ENCODE measurements at regions not wholly inside any gene's neighbourhood (a gene's known extent, or its start where the extent isn't known, plus 50 kb on each side); places are given as distances from the start of the nearest gene placed in this dataset.

DNA sequence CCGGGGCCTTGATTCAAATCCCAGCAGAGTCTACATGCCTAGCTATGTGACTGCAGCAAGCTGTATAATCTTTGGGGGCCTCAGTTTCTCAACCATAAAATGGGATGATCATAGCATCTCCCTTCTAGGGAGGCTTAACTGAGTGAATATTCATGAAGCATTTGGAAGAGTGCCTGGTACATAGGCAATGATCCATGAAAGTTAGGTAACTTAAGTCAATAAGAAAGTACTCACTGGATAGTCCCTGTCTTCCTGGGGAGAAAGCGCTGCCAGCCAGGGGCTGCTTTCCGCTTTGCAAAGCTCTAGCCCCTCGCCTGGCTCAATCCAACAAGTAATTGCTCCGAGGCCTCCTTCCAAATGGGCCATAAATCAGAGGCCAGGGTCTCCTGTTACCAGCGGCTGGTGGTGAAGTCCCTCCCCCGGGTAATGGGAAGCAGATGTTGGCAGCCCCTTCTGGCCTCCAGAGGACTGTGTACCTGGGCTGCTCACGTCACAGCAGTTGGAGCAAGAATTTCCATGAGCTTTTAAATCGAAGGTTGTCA lies 521.9 kb upstream of the PROK2 start (continued):
- no peak for TF ChIP-seq USF2 (IDR thresholded peaks at IDR 0.05; ENCODE audit: borderline replicate concordance, low read depth, low read length)
- TF ChIP-seq FOXJ3 (CRISPR knock-in tag; IDR thresholded peaks at IDR 0.05): peak; percentile 82
- no peak for TF ChIP-seq USF1 (IDR thresholded peaks at IDR 0.05; ENCODE audit: borderline replicate concordance, low read depth)
- TF ChIP-seq, protein P1, sequence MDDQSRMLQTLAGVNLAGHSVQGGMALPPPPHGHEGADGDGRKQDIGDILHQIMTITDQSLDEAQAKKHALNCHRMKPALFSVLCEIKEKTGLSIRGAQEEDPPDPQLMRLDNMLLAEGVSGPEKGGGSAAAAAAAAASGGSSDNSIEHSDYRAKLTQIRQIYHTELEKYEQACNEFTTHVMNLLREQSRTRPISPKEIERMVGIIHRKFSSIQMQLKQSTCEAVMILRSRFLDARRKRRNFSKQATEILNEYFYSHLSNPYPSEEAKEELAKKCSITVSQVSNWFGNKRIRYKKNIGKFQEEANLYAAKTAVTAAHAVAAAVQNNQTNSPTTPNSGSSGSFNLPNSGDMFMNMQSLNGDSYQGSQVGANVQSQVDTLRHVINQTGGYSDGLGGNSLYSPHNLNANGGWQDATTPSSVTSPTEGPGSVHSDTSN (IDR thresholded peaks at IDR 0.05): no peak
- peak; percentile 39 for TF ChIP-seq RAD21 (IDR thresholded peaks at IDR 0.05; ENCODE audit: low read length)
- no peak for TF ChIP-seq RXRA (IDR thresholded peaks at IDR 0.05; ENCODE audit: borderline replicate concordance, low read depth)

DNA sequence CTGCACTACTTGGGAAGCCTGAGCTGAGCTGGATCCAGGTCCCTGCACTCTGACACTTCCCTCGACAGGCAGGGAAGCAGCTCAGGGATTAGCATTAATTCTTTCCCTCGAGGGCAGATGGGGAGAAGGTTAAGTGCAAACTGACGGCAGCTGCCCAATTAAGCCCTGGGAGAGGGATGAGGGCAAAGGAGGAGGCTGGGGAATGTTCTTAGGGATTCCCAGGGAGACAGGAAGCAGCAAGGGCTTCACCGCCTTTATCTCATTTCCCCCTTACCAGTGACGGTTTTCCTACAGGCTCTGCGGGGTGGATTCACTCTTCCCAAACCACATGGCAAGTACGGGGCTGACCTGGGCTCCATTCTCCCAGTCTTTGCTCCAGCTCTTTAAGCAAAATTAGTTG lies 519.0 kb upstream of the PROK2 start:
- H3K27me3 ChIP-seq (ENCODE audit: insufficient read depth): no peaks in the 10 kb centered on the region; the same call in 1 of the 2 replicates
- H4K20me1 ChIP-seq (ENCODE audit: insufficient read depth): no peaks in the 10 kb centered on the region
- no peak overlapping the region for H3K4me3 ChIP-seq (ENCODE audit: low read depth in 2 of 2, low read length in 1 of 2)
- no peaks in the 10 kb centered on the region for H3K9me3 ChIP-seq
- H3K9me2 ChIP-seq: no peaks in the 10 kb centered on the region
- 42% methylated on average over 7 of the region's 7 CpGs for WGBS (ENCODE audit: low lambda C conversion rate)
- peak overlapping the region in 1 of 2 experiments; percentile 68; a peak in 2 of 4 replicates for H3K27ac ChIP-seq (ENCODE audit: low read depth in 2 of 2, low read length in 1 of 2)
- ChIA-PET CTCF (interaction anchor here (0.6 to 1.7 kb wide), 3 partner anchors 48 to 518 kb away, joined by 3 to 5 read pairs (median 4); no protein-coding TSS in a partner anchor), POLR2A (interaction anchor here (0.7 to 1.6 kb wide), 3 partner anchors 15 to 151 kb away, joined by 3 to 4 read pairs (median 4); partner anchors contain the start of gene RYBP)
- H3K4me2 ChIP-seq: no peak overlapping the region
- H3F3A ChIP-seq (replicated peaks; ENCODE audit: insufficient read depth): no peaks in the 10 kb centered on the region
- H3K79me2 ChIP-seq (ENCODE audit: insufficient read depth): no peaks in the 10 kb centered on the region
- peaks cover 0 to 47% of the 10 kb centered on the region in 2 experiments; a peak in 2 of 4 replicates for H3K4me1 ChIP-seq (ENCODE audit: control insufficient read depth in 1 of 2, insufficient read depth in 2 of 2, low read depth in 1 of 2, low read length in 1 of 2)
- H3K9ac ChIP-seq: no peak overlapping the region
- H3K36me3 ChIP-seq (replicated peaks in 1 of 2; ENCODE audit: control insufficient read depth in 1 of 2, insufficient read depth in 2 of 2, low read length in 1 of 2): no peaks in the 10 kb centered on the region
- H2AFZ ChIP-seq (ENCODE audit: low read depth): no peak overlapping the region
- DNase-seq: peak; percentile 77
- TF ChIP-seq RAD21 (IDR thresholded peaks at IDR 0.05; ENCODE audit: low read length): no peak
- TF ChIP-seq POLR2AphosphoS5 (IDR thresholded peaks at IDR 0.05; ENCODE audit: low read depth, low read length): no peak
- TF ChIP-seq EZH2phosphoT487 (IDR thresholded peaks at IDR 0.05; ENCODE audit: borderline replicate concordance, low read depth): no peak
- TF ChIP-seq FOXJ3 (CRISPR knock-in tag; IDR thresholded peaks at IDR 0.05): no peak
- TF ChIP-seq USF2 (IDR thresholded peaks at IDR 0.05; ENCODE audit: borderline replicate concordance, low read depth, low read length): no peak
- no peak for TF ChIP-seq IRF3 (IDR thresholded peaks at IDR 0.05; ENCODE audit: low read depth, low read length)
- no peak for TF ChIP-seq MEF2A (IDR thresholded peaks at IDR 0.05; ENCODE audit: borderline replicate concordance, low read depth)
- no peak for TF ChIP-seq NFIC (IDR thresholded peaks at IDR 0.05; ENCODE audit: borderline replicate concordance)
- TF ChIP-seq SIN3A (IDR thresholded peaks at IDR 0.05; ENCODE audit: borderline replicate concordance, low read depth, low read length): no peak
- TF ChIP-seq FOSL2 (IDR thresholded peaks at IDR 0.05; ENCODE audit: borderline replicate concordance, low read depth): no peak
- TF ChIP-seq, protein P2, sequence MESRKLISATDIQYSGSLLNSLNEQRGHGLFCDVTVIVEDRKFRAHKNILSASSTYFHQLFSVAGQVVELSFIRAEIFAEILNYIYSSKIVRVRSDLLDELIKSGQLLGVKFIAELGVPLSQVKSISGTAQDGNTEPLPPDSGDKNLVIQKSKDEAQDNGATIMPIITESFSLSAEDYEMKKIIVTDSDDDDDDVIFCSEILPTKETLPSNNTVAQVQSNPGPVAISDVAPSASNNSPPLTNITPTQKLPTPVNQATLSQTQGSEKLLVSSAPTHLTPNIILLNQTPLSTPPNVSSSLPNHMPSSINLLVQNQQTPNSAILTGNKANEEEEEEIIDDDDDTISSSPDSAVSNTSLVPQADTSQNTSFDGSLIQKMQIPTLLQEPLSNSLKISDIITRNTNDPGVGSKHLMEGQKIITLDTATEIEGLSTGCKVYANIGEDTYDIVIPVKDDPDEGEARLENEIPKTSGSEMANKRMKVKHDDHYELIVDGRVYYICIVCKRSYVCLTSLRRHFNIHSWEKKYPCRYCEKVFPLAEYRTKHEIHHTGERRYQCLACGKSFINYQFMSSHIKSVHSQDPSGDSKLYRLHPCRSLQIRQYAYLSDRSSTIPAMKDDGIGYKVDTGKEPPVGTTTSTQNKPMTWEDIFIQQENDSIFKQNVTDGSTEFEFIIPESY (IDR thresholded peaks at IDR 0.05; ENCODE audit: borderline replicate concordance, low read depth): no peak
- no peak for TF ChIP-seq RXRA (IDR thresholded peaks at IDR 0.05; ENCODE audit: borderline replicate concordance, low read depth)
- TF ChIP-seq, protein P3, sequence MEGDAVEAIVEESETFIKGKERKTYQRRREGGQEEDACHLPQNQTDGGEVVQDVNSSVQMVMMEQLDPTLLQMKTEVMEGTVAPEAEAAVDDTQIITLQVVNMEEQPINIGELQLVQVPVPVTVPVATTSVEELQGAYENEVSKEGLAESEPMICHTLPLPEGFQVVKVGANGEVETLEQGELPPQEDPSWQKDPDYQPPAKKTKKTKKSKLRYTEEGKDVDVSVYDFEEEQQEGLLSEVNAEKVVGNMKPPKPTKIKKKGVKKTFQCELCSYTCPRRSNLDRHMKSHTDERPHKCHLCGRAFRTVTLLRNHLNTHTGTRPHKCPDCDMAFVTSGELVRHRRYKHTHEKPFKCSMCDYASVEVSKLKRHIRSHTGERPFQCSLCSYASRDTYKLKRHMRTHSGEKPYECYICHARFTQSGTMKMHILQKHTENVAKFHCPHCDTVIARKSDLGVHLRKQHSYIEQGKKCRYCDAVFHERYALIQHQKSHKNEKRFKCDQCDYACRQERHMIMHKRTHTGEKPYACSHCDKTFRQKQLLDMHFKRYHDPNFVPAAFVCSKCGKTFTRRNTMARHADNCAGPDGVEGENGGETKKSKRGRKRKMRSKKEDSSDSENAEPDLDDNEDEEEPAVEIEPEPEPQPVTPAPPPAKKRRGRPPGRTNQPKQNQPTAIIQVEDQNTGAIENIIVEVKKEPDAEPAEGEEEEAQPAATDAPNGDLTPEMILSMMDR (IDR thresholded peaks at IDR 0.05): no peak
- no peak; a peak in 1 of 4 replicates for TF ChIP-seq EP300 (IDR thresholded peaks at IDR 0.05; ENCODE audit: borderline replicate concordance in 1 of 2, low read depth in 1 of 2, low read length in 1 of 2)
- TF ChIP-seq SMC3 (IDR thresholded peaks at IDR 0.05; ENCODE audit: low read depth, low read length): no peak
- TF ChIP-seq RFX5 (IDR thresholded peaks at IDR 0.05; ENCODE audit: low read length): no peak
- TF ChIP-seq, protein P1 (IDR thresholded peaks at IDR 0.05): no peak
